Immature natural killer cell (primary cell): ENCODE measurements at regions not wholly inside any gene's neighbourhood (a gene's known extent, or its start where the extent isn't known, plus 50 kb on each side); places are given as distances from the start of the nearest gene placed in this dataset.

Experiments used
- DNase-seq, 3 donors: peaks; one replicate each; pipeline ENCODE4 v3.0.0; 2022; ENCODE audit warnings: mixed read lengths in 1 of 3
- H3K27ac Mint-ChIP-seq, 6 donors: one replicate each; pipeline ENCODE4 v1.8.0; 2020; ENCODE audit warnings: mixed read lengths in 6 of 6, mild to moderate bottlenecking in 5 of 6, inconsistent platforms in 4 of 6, moderate library complexity in 3 of 6
- H3K27me3 Mint-ChIP-seq, 3 donors: one replicate each; pipeline ENCODE4 v1.8.0; 2020 to 2021; ENCODE audit warnings: low read depth in 3 of 3, mild to moderate bottlenecking in 3 of 3, mixed read lengths in 3 of 3, moderate library complexity in 3 of 3, inconsistent platforms in 1 of 3
- H3K36me3 Mint-ChIP-seq, 3 donors: one replicate each; pipeline ENCODE4 v1.8.0; 2020; ENCODE audit warnings: mixed read lengths in 3 of 3, inconsistent platforms in 2 of 3, mild to moderate bottlenecking in 2 of 3
- H3K4me1 Mint-ChIP-seq, 2 donors: one replicate each; pipeline ENCODE4 v1.8.0; 2020; ENCODE audit warnings: inconsistent platforms in 2 of 2, mild to moderate bottlenecking in 2 of 2, mixed read lengths in 2 of 2, moderate library complexity in 1 of 2
- H3K4me3 Mint-ChIP-seq, 5 donors: one replicate each; pipeline ENCODE4 v1.8.0; 2020; ENCODE audit warnings: mild to moderate bottlenecking in 5 of 5, mixed read lengths in 5 of 5, inconsistent platforms in 3 of 5, moderate library complexity in 3 of 5
- H3K9me3 Mint-ChIP-seq, 6 donors: one replicate each; pipeline ENCODE4 v1.8.0; 2020; ENCODE audit warnings: mild to moderate bottlenecking in 6 of 6, mixed read lengths in 6 of 6, inconsistent platforms in 4 of 6, moderate library complexity in 3 of 6

DNA sequence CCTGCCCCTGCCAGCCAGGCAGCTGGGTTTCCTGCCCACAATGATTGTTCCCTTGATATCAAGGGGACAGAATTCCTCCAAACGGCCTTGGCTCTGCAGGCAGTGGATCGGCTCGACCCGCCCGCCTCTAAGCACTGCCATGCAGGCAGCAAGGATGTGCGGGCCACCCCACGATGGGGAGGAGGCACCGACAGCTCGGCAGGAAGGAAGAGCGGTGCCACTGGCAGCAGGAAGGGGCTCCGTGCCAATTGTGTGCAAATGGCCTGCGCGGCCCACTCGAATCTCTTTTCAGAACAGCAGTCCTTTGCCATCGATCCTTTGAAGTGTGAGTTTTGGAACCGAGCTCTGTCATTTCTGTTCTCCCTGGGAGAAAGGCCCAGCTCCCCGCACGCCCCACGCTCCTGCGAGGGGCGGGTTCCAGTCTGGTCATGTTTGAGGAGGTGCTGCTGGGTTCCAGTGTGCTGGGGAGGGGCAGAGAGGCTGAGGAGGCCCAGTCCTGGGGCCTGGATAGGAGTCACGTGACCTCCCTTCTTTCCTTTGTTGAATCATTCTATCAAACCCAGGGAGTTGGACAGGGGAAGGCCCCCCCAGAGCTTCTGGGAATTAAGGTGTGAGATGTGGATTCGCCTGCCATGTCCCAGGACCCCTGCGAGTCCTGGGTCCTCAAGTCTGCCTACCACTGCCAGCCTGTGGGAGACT lies 406.0 kb downstream of the CTTN start:
- H3K27ac Mint-ChIP-seq = no peak overlapping the region
- no peak overlapping the region for H3K4me3 Mint-ChIP-seq
- H3K27me3 Mint-ChIP-seq = peaks cover 0 to 3% (median 2%) of the 10 kb centered on the region in 3 donors
- H3K9me3 Mint-ChIP-seq = no peaks in the 10 kb centered on the region
- no peaks in the 10 kb centered on the region for H3K36me3 Mint-ChIP-seq
- no peaks in the 10 kb centered on the region for H3K4me1 Mint-ChIP-seq
- DNase-seq = no peak

DNA sequence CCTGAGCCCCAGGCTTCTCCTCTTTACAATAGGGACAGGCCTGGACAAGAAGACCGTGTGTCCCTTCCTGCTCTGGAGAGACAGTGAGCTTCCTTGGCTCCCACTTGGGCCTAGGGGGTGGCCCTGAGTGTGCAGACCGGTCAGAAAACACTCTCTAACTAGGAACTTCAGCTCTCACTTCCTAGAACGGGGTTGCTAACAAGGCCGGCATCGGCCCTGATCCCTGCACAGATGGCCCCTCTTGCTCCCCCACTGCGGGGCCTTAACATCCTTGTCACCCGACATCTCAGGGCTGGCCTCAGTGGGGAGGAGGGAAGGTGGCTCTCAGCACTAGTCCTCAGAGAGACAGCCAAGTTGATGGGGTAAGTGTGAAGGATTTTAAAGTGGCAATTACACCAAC lies 406.9 kb downstream of the CTTN start:
- H3K27me3 Mint-ChIP-seq = peaks cover 0 to 3% (median 2%) of the 10 kb centered on the region in 3 donors
- no peaks in the 10 kb centered on the region for H3K4me1 Mint-ChIP-seq
- no peak overlapping the region for H3K27ac Mint-ChIP-seq
- H3K4me3 Mint-ChIP-seq = no peak overlapping the region
- no peak for DNase-seq
- no peaks in the 10 kb centered on the region for H3K36me3 Mint-ChIP-seq
- H3K9me3 Mint-ChIP-seq = no peaks in the 10 kb centered on the region

DNA sequence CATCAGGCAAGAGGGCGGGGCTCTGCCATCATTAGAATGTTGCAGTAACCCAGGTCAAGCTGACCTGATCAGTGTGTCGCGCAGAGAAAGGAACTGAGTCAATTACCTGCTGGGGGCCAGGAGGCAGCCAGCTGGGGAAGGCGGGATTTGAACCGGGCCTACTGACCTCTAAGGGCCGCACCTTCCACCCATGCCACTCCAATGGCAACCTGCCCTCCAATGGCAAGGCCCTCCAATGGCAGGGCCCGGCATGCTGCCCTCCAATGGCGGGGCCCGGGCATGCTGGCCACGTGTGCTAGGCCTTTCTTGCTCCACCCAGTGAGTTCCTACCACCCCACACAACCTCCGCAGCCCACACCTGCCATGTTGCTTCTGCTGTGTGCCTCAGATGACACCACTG lies 407.6 kb downstream of the CTTN start:
- peaks cover 0 to 3% (median 2%) of the 10 kb centered on the region in 3 donors for H3K27me3 Mint-ChIP-seq
- H3K9me3 Mint-ChIP-seq = no peaks in the 10 kb centered on the region
- no peaks in the 10 kb centered on the region for H3K4me1 Mint-ChIP-seq
- H3K36me3 Mint-ChIP-seq = no peaks in the 10 kb centered on the region
- DNase-seq = no peak
- no peak overlapping the region for H3K27ac Mint-ChIP-seq
- no peak overlapping the region for H3K4me3 Mint-ChIP-seq

DNA sequence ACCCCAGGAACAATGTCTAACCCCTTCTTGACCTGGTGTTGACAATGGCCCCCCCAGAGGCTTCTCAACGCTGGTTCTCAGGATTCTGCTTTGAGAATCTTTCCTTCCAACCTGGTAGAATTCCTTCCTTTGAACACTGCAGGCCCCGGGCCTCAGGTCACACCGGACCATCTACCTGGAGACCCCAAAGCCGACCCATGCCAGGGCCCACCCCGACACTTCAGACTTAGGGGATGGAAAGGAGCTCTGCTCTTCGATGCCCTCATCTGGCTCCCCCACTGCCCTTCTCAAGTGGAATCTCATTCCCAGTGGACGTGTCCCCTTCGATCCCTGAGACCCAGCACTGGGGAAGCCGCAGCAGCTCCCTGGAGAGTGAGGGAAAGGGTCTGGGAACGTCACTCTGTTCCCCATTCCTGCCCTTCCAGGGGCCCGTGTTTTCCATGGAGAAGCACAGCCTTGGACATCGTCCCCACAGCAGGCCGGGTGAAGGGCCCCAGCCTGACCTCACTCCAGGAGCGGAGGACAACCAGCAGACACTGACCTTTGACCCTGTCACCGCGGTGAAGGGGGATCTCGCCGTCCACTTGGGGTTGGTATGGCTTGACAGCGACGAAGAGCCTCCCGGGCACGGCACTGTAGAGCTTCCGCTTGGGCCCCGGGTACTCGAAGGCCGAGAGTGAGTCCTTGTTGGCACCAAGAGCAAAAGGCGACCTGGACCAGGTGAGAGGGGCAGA lies 408.3 kb downstream of the CTTN start:
- Mint-ChIP-seq H3K9me3 (no peaks in the 10 kb centered on the region), H3K27me3 (peaks cover 0 to 4% (median 3%) of the 10 kb centered on the region in 3 donors), H3K4me3 (no peak overlapping the region), H3K27ac (no peak overlapping the region), H3K4me1 (no peaks in the 10 kb centered on the region), H3K36me3 (no peaks in the 10 kb centered on the region)
- no peak for DNase-seq

DNA sequence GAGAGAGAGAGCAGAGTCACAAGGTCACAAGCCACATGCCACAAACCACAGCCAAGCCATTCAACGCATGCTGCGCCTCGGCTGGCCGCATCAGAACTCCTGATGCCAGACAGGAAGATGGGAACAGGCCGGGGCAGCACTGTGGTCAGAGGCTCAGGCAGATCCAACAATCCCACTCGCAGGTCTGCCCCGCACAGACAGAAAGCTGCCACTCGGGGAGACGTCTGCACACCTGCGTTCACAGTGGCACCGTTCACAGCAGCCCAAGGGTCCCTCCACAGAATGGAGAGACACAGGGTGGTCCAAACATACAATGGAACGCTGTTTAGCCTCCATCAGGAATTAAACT lies 408.8 kb downstream of the CTTN start:
- no peak overlapping the region for H3K4me3 Mint-ChIP-seq
- H3K36me3 Mint-ChIP-seq = no peaks in the 10 kb centered on the region
- no peaks in the 10 kb centered on the region for H3K9me3 Mint-ChIP-seq
- peaks cover 0 to 5% (median 3%) of the 10 kb centered on the region in 3 donors for H3K27me3 Mint-ChIP-seq
- no peak for DNase-seq
- no peaks in the 10 kb centered on the region for H3K4me1 Mint-ChIP-seq
- no peak overlapping the region for H3K27ac Mint-ChIP-seq

DNA sequence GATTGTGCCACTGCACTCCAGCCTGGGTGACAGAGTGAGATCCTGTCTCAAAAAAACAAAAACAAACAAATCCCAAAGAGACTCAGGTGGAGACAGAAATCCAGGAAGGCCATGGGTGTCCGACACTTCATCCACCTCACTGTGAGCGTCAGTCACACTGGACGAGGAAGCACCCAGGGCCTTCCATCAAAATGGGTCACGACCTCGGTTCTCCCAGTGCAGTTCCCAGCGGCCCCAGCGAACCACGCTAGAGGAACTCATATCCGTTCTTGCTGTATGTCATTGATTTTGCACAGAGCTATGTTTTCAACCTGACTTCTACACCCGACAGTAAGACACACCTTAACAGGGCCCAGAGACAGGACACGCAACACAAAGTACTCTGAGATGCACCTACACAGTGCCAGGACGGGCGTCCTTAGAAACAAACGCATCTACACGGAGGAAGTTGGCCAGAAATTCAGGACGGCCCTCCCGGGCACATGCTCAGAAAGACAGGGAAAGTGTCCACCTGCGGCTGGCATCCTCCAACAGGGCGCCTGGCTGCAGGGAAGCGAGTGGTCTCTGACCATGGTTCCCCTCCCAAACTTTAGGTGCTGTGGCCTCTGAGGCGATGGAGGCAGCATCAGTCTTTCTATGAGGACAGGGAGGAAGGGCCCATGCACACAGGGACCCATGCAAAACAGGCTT lies 410.5 kb downstream of the CTTN start:
- DNase-seq = no peak
- peaks cover 1 to 5% (median 2%) of the 10 kb centered on the region in 3 donors for H3K27me3 Mint-ChIP-seq
- H3K9me3 Mint-ChIP-seq = no peaks in the 10 kb centered on the region
- no peaks in the 10 kb centered on the region for H3K36me3 Mint-ChIP-seq
- H3K4me3 Mint-ChIP-seq = no peak overlapping the region
- H3K4me1 Mint-ChIP-seq = no peaks in the 10 kb centered on the region
- H3K27ac Mint-ChIP-seq = no peak overlapping the region

DNA sequence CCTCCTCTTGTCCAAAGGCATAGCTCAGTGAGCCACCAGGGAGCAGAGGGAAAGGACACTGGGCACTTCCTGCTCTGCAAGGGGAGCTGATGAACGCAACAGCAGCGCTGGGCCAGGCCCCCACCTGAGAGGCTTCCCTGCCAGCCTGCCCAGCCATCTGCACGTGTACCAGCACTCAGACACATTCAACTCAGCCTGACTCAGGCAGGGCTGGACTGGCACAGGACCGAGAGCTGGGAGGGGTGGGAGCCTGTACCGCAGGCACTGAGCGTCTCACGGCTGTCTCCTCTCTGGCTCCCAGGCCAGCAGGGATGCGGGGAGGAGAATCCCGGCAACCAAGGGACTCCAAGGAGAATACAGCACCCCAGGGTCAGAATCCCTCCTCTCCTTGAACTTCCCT lies 411.8 kb downstream of the CTTN start:
- H3K36me3 Mint-ChIP-seq = no peaks in the 10 kb centered on the region
- no peak overlapping the region for H3K27ac Mint-ChIP-seq
- no peaks in the 10 kb centered on the region for H3K9me3 Mint-ChIP-seq
- DNase-seq = no peak
- peaks cover 0 to 5% (median 1%) of the 10 kb centered on the region in 3 donors for H3K27me3 Mint-ChIP-seq
- H3K4me3 Mint-ChIP-seq = no peak overlapping the region
- no peaks in the 10 kb centered on the region for H3K4me1 Mint-ChIP-seq

DNA sequence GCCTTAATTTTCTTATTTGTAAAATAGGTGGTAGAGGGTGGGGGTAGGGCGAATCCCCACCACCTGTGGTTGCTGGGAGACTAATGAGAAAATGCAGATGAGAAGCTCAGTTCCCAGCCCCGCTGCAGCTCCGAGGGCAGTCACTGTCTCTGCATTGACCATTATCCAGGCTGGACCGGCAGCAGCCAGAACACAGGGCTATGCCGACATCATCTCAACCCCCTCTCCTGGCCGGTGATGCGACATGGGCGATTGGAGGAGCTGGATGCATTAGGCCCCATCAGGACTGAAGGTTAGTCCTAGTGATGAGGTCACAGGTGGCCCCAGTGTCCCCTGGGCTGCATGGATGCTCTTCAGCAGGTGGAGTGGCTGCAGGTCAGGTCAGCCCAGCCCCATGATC lies 412.4 kb downstream of the CTTN start:
- DNase-seq = no peak
- no peak overlapping the region for H3K27ac Mint-ChIP-seq
- no peaks in the 10 kb centered on the region for H3K4me1 Mint-ChIP-seq
- H3K27me3 Mint-ChIP-seq = peaks cover 0 to 5% (median 1%) of the 10 kb centered on the region in 3 donors
- no peak overlapping the region for H3K4me3 Mint-ChIP-seq
- no peaks in the 10 kb centered on the region for H3K36me3 Mint-ChIP-seq
- H3K9me3 Mint-ChIP-seq = no peaks in the 10 kb centered on the region

DNA sequence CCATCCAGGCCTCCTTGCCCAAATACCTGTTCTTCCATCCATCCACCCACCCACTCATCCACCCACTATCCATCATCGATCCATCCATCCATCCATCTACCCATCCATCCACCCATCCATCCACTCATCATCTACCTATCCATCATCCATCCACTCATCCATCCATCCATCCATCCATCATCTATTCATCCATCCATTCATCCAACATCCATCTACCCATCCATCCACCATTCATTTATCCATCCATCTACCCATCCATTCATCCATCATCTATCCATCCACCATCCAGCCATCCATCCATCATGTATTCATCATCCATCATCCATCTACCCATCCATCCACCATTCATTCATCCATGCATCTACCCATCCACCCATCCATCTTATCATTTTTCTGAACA lies 413.2 kb downstream of the CTTN start:
- no peaks in the 10 kb centered on the region for H3K36me3 Mint-ChIP-seq
- no peak overlapping the region for H3K27ac Mint-ChIP-seq

DNA sequence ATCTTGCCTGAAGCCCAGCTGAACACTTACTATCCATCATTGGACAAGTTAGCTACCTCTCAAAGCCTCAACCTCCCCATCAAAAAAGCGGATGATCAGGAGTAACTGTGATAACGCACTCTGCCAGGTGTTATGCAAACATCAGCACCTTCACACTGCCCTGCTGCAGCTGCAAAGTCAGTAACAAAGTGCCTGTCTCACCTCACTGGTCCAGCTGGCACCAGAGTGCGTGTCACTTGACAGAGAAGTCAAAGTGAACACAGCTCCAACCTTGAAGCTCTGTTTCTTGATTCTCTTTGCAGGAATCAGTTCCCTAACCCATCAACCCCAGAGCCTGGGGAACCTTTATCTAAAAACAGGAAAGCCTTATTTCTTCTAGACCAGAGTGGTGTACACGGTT lies 413.6 kb downstream of the CTTN start:
- DNase-seq = no peak
- H3K4me1 Mint-ChIP-seq = no peaks in the 10 kb centered on the region
- H3K27ac Mint-ChIP-seq = no peak overlapping the region
- no peak overlapping the region for H3K4me3 Mint-ChIP-seq
- peaks cover 0 to 3% (median 1%) of the 10 kb centered on the region in 3 donors for H3K27me3 Mint-ChIP-seq
- H3K36me3 Mint-ChIP-seq = no peaks in the 10 kb centered on the region
- H3K9me3 Mint-ChIP-seq = no peaks in the 10 kb centered on the region

More for the DNA sequence above, 413.2 kb downstream of the CTTN start:
- DNase-seq = no peak
- Mint-ChIP-seq H3K4me1 (no peaks in the 10 kb centered on the region), H3K27me3 (peaks cover 0 to 3% (median 1%) of the 10 kb centered on the region in 3 donors), H3K9me3 (no peaks in the 10 kb centered on the region), H3K4me3 (no peak overlapping the region)

DNA sequence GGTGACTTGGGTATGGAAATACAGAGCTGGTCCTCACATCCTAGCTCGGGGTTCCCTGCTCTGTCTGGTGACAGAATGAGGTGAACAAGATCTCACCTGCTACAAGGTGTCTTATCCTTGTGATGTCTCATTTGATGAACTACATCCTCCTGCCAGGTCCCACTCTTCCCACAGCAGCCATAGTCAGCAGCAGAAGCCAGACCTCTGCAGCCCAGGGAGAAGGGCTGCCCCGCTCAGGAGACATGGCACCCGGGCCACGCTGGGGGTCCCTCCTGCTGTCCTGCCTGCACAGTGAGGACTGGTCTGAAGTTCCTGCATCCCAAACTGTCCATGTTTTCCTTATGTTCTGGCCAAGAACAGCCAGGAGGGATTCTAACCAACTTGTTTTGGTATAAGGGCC lies 414.1 kb downstream of the CTTN start:
- no peaks in the 10 kb centered on the region for H3K36me3 Mint-ChIP-seq
- H3K4me3 Mint-ChIP-seq = no peak overlapping the region
- no peaks in the 10 kb centered on the region for H3K4me1 Mint-ChIP-seq
- no peak overlapping the region for H3K27ac Mint-ChIP-seq
- H3K27me3 Mint-ChIP-seq = peaks cover 0 to 3% (median 1%) of the 10 kb centered on the region in 3 donors
- H3K9me3 Mint-ChIP-seq = no peaks in the 10 kb centered on the region
- no peak for DNase-seq

DNA sequence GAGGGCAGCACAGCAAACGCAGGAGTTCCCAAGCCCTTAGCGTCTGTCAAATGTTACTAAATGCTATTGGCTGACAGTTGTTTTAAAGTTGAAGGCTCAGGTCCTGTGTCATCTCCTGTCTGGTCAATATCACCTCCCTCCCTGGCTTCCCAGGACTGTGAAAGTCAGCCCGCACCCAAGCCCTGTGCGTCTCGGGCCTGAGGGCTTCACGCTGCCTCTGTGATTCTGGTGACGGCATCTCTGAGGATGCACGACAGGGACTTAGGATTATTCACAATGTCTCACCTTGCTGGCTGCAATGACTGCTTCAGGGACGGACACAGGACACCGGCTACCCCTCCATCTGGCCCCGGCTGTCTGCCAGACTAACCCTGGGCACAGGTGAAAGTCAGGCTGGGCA lies 415.3 kb downstream of the CTTN start:
- H3K4me3 Mint-ChIP-seq = no peak overlapping the region
- H3K27ac Mint-ChIP-seq = no peak overlapping the region
- no peaks in the 10 kb centered on the region for H3K36me3 Mint-ChIP-seq
- no peaks in the 10 kb centered on the region for H3K4me1 Mint-ChIP-seq
- no peak for DNase-seq
- peaks cover 0 to 4% (median 3%) of the 10 kb centered on the region in 3 donors for H3K27me3 Mint-ChIP-seq
- no peaks in the 10 kb centered on the region for H3K9me3 Mint-ChIP-seq

DNA sequence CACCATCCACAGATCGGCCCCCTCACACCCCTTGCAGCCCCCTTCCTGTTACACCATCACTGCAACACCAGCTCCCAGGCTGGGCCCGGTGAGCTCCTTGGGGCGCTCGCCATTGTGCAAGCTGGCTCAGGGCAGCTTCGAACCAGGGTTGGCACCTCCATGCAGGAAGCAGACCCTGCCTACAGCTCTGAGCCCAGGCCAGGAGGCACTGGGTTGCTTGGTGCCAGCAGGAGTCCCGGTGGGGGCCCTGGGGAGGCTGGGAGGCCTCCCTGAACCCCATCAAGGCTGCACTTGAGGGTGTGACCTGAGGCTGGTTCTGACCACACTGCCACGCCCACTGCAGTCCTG lies 417.1 kb downstream of the CTTN start:
- H3K4me1 Mint-ChIP-seq = no peaks in the 10 kb centered on the region
- no peak overlapping the region for H3K4me3 Mint-ChIP-seq
- peaks cover 0 to 4% (median 3%) of the 10 kb centered on the region in 3 donors for H3K27me3 Mint-ChIP-seq
- no peak for DNase-seq
- H3K36me3 Mint-ChIP-seq = no peaks in the 10 kb centered on the region
- no peak overlapping the region for H3K27ac Mint-ChIP-seq
- no peaks in the 10 kb centered on the region for H3K9me3 Mint-ChIP-seq

DNA sequence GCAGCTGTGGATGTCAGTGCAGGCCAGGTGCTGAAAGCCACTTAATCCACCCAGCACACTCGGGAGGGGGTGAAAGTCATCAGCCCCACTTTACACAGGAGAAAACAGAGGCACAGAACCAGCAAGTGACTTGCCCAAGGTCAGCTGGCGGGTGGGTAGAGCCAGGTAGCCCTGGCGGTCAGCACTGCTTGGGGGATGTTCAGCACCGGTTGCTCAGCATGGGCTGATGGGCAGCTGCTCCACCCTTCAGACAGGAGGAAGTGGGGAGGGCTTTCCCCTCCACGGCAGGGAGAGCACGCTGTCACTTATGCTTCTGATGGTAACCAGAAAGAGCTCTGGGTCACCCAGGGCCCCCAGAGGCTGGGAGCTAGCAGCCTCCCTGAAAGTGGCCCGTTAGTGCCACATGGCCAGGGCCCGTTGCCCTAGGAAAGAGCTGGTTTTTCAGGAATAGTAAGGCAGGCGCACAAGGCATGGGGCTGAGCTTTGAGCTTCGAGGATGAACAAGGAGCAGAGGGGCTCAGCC lies 417.9 kb downstream of the CTTN start:
- no peak overlapping the region for H3K27ac Mint-ChIP-seq
- no peaks in the 10 kb centered on the region for H3K4me1 Mint-ChIP-seq
- H3K4me3 Mint-ChIP-seq = no peak overlapping the region
- no peak for DNase-seq
- H3K36me3 Mint-ChIP-seq = no peaks in the 10 kb centered on the region
- H3K27me3 Mint-ChIP-seq = peaks cover 0 to 4% (median 3%) of the 10 kb centered on the region in 3 donors
- H3K9me3 Mint-ChIP-seq = no peaks in the 10 kb centered on the region
